OCI-LY1 (cell line): ENCODE measurements at regions not wholly inside any gene's neighbourhood (a gene's known extent, or its start where the extent isn't known, plus 50 kb on each side); places are given as distances from the start of the nearest gene placed in this dataset.

Experiments
- CTCF ChIP-seq: fragments of 200-600 bp; sonication (generic), shearing (Covaris generic); IDR thresholded peaks from 2 replicates; pipeline ENCODE4 v1.5.1; 2017; ENCODE audit warnings: mild to moderate bottlenecking, antibody characterized with exemption, low read length, moderate library complexity, mixed read lengths
- EZH2 ChIP-seq: fragments of 200-600 bp; sonication (generic), shearing (Covaris generic); IDR thresholded peaks from 2 replicates; pipeline ENCODE4 v1.8.0; 2017; ENCODE audit warnings: borderline replicate concordance, mixed run types, mild to moderate bottlenecking, antibody characterized with exemption, low read length, moderate library complexity, mixed read lengths

- TF ChIP-seq CTCF (no peak), EZH2 (no peak)
Observed at GRCh38 chr9:75242426-75242825, 154.1 kb downstream of the OSTF1 start.
